Upper lobe of left lung (tissue), 4 donors: ENCODE measurements at regions not wholly inside any gene's neighbourhood (a gene's known extent, or its start where the extent isn't known, plus 50 kb on each side); places are given as distances from the start of the nearest gene placed in this dataset.

ENCODE experiments used
- POLR2A ChIP-seq, 4 donors: fragments of 450-650 bp; IDR thresholded peaks; one replicate each; pipeline ENCODE4 v1.5.1; 2016 to 2017; ENCODE audit warnings: antibody characterized with exemption in 4 of 4, mild to moderate bottlenecking in 2 of 4
- POLR2AphosphoS5 ChIP-seq, 2 donors: sonication (generic); formaldehyde crosslinking; IDR thresholded peaks; one replicate each; pipeline ENCODE4 v1.5.1; 2017; ENCODE audit warnings: antibody characterized with exemption in 2 of 2
- TF ChIP-seq, protein P1 (sequence below), 6 experiments: fragments of 450-650 bp in 4 of 6; fragments of 200-600 bp in 2 of 6; sonication (generic) in 2 of 6; IDR thresholded peaks; one replicate each; pipeline ENCODE4 v1.5.1; 2016 to 2019; ENCODE audit warnings: antibody characterized with exemption in 6 of 6

- TF ChIP-seq, protein P1, sequence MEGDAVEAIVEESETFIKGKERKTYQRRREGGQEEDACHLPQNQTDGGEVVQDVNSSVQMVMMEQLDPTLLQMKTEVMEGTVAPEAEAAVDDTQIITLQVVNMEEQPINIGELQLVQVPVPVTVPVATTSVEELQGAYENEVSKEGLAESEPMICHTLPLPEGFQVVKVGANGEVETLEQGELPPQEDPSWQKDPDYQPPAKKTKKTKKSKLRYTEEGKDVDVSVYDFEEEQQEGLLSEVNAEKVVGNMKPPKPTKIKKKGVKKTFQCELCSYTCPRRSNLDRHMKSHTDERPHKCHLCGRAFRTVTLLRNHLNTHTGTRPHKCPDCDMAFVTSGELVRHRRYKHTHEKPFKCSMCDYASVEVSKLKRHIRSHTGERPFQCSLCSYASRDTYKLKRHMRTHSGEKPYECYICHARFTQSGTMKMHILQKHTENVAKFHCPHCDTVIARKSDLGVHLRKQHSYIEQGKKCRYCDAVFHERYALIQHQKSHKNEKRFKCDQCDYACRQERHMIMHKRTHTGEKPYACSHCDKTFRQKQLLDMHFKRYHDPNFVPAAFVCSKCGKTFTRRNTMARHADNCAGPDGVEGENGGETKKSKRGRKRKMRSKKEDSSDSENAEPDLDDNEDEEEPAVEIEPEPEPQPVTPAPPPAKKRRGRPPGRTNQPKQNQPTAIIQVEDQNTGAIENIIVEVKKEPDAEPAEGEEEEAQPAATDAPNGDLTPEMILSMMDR (IDR thresholded peaks at IDR 0.05), result no peak
- TF ChIP-seq POLR2A (IDR thresholded peaks at IDR 0.05) (no peak), POLR2AphosphoS5 (IDR thresholded peaks at IDR 0.05) (no peak)
These were observed 168.5 kb upstream of the SYT6 start for GRCh38 chr1:114322207-114322606.
